ENCODE measurements at regions not wholly inside any gene's neighbourhood (a gene's known extent, or its start where the extent isn't known, plus 50 kb on each side); places are given as distances from the start of the nearest gene placed in this dataset.

GRCh38 chr7:22066522-22066921, 120.8 kb upstream of the CDCA7L start:
- intact Hi-C loops (cut with DNase I) = no loop called here
- TF ChIP-seq CTCF (IDR thresholded peaks at IDR 0.05) = no peak
- H3K4me3 ChIP-seq = no peak overlapping the region
- no peaks in the 10 kb centered on the region for H3K36me3 ChIP-seq
- no peaks in the 10 kb centered on the region for H3K9me3 ChIP-seq
- no peaks in the 10 kb centered on the region for H3K27me3 ChIP-seq
- no peak overlapping the region for H3K27ac ChIP-seq
- DNase-seq (ENCODE audit: low spot score in 2 of 2) = no peak
- no peaks in the 10 kb centered on the region for H3K4me1 ChIP-seq

- intact Hi-C loops (cut with DNase I) = no loop called here
- Histone ChIP-seq H3K4me1 (no peaks in the 10 kb centered on the region), H3K27ac (no peak overlapping the region), H3K4me3 (no peak overlapping the region), H3K9me3 (no peaks in the 10 kb centered on the region), H3K27me3 (no peaks in the 10 kb centered on the region), H3K36me3 (no peaks in the 10 kb centered on the region)
- DNase-seq (ENCODE audit: low spot score in 2 of 2) = no peak
- no peak for TF ChIP-seq CTCF (IDR thresholded peaks at IDR 0.05)
These were observed 119.1 kb upstream of the CDCA7L start for GRCh38 chr7:22064816-22065215.

GRCh38 chr7:22061775-22062174, 116.1 kb upstream of the CDCA7L start:
- H3K27me3 ChIP-seq = no peaks in the 10 kb centered on the region
- H3K9me3 ChIP-seq = no peaks in the 10 kb centered on the region
- no peak for DNase-seq (ENCODE audit: low spot score in 2 of 2)
- H3K27ac ChIP-seq = no peak overlapping the region
- no peak for TF ChIP-seq CTCF (IDR thresholded peaks at IDR 0.05)
- H3K4me3 ChIP-seq = no peak overlapping the region
- no peaks in the 10 kb centered on the region for H3K36me3 ChIP-seq
- no peaks in the 10 kb centered on the region for H3K4me1 ChIP-seq
- intact Hi-C loops (cut with DNase I) = no loop called here

- no peak for TF ChIP-seq CTCF (IDR thresholded peaks at IDR 0.05)
- DNase-seq (ENCODE audit: low spot score in 2 of 2) = no peak
- intact Hi-C loops (cut with DNase I) = no loop called here
- Histone ChIP-seq H3K27me3 (no peaks in the 10 kb centered on the region), H3K4me1 (no peaks in the 10 kb centered on the region), H3K36me3 (no peaks in the 10 kb centered on the region), H3K4me3 (no peak overlapping the region), H3K9me3 (no peaks in the 10 kb centered on the region), H3K27ac (no peak overlapping the region)
These were observed 115.2 kb upstream of the CDCA7L start for GRCh38 chr7:22060863-22061262.

- no peaks in the 10 kb centered on the region for H3K27me3 ChIP-seq
- TF ChIP-seq CTCF (IDR thresholded peaks at IDR 0.05) = no peak
These were observed 114.5 kb upstream of the CDCA7L start for GRCh38 chr7:22060197-22060596.

GRCh38 chr7:22055226-22055625, 109.5 kb upstream of the CDCA7L start:
- Histone ChIP-seq H3K4me3 (no peak overlapping the region), H3K27ac (no peak overlapping the region), H3K9me3 (no peaks in the 10 kb centered on the region), H3K27me3 (no peaks in the 10 kb centered on the region), H3K36me3 (no peaks in the 10 kb centered on the region), H3K4me1 (no peaks in the 10 kb centered on the region)
- DNase-seq (ENCODE audit: low spot score in 2 of 2) = no peak
- TF ChIP-seq CTCF (IDR thresholded peaks at IDR 0.05) = no peak
- intact Hi-C loops (cut with DNase I) = no loop called here

More at GRCh38 chr7:22060197-22060596, 114.5 kb upstream of the CDCA7L start:
- Histone ChIP-seq H3K27ac (no peak overlapping the region), H3K9me3 (no peaks in the 10 kb centered on the region), H3K4me3 (no peak overlapping the region), H3K36me3 (no peaks in the 10 kb centered on the region), H3K4me1 (no peaks in the 10 kb centered on the region)
- DNase-seq (ENCODE audit: low spot score in 2 of 2) = no peak
- intact Hi-C loops (cut with DNase I) = no loop called here
